ENCODE measurements at regions not wholly inside any gene's neighbourhood (a gene's known extent, or its start where the extent isn't known, plus 50 kb on each side); places are given as distances from the start of the nearest gene placed in this dataset.

DNA sequence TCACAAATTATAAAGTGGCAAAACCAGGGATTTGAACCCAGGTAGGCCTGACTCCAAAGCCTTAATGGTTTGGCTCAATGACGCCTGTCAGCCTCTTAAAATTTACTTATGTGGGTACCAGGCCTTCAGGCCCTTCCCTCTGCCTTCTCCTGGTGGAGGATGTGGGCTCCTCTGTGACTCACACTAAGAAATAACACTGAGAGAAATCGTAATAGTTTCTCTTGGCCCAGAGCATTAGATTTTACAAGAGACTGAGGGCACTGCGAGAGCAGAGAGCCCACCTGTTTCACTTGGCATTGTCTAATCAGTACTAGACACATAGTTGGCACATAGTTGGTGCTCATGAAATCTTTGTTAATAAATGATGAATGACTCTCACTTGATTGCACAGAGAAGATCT, 505.2 kb downstream of the SHQ1 start:
- Mint-ChIP-seq H3K27ac (no peak overlapping the region), H3K36me3 (ENCODE audit: low read depth) (no peaks in the 10 kb centered on the region), H3K4me1 (peaks cover 18% of the 10 kb centered on the region), H3K27me3 (ENCODE audit: insufficient read depth, low read depth, poor library complexity) (peaks cover 9% of the 10 kb centered on the region), H3K4me3 (no peak overlapping the region), H3K9me3 (no peaks in the 10 kb centered on the region)
- Histone ChIP-seq H3K27me3 (ENCODE audit: insufficient read depth) (no peaks in the 10 kb centered on the region), H3K79me2 (replicated peaks; ENCODE audit: insufficient read depth) (no peaks in the 10 kb centered on the region), H3F3A (replicated peaks; ENCODE audit: low read depth) (no peaks in the 10 kb centered on the region), H4K20me1 (replicated peaks; ENCODE audit: insufficient read depth) (no peaks in the 10 kb centered on the region), H3K9me2 (ENCODE audit: insufficient read depth) (no peaks in the 10 kb centered on the region), H3K4me2 (no peak overlapping the region), H3K36me3 (ENCODE audit: insufficient read depth) (no peaks in the 10 kb centered on the region), H3K4me1 (ENCODE audit: insufficient read depth) (peaks cover 6% of the 10 kb centered on the region; the same call in 1 of the 2 replicates), H3K27ac (ENCODE audit: low read depth) (no peak overlapping the region), H2AFZ (no peak overlapping the region), H3K4me3 (no peak overlapping the region)
- TF ChIP-seq ZNF114 (CRISPR knock-in tag; IDR thresholded peaks at IDR 0.05) (no peak), POLR2AphosphoS5 (IDR thresholded peaks at IDR 0.05; ENCODE audit: low read depth) (no peak), NANOG (IDR thresholded peaks at IDR 0.05; ENCODE audit: borderline replicate concordance) (no peak), CREB1 (CRISPR knock-in tag; IDR thresholded peaks at IDR 0.05; ENCODE audit: low read depth) (no peak), ZNF331 (CRISPR knock-in tag; IDR thresholded peaks at IDR 0.05; ENCODE audit: low read depth) (no peak), JUNB (IDR thresholded peaks at IDR 0.05; ENCODE audit: unreplicated experiment) (no peak), EZH2phosphoT487 (IDR thresholded peaks at IDR 0.05; ENCODE audit: unreplicated experiment) (no peak), EZH2 (IDR thresholded peaks at IDR 0.05; ENCODE audit: low read depth, unreplicated experiment) (no peak), STAT1 (IDR thresholded peaks at IDR 0.05; ENCODE audit: unreplicated experiment) (no peak)
- TF ChIP-seq, protein P1, sequence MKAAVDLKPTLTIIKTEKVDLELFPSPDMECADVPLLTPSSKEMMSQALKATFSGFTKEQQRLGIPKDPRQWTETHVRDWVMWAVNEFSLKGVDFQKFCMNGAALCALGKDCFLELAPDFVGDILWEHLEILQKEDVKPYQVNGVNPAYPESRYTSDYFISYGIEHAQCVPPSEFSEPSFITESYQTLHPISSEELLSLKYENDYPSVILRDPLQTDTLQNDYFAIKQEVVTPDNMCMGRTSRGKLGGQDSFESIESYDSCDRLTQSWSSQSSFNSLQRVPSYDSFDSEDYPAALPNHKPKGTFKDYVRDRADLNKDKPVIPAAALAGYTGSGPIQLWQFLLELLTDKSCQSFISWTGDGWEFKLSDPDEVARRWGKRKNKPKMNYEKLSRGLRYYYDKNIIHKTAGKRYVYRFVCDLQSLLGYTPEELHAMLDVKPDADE (IDR thresholded peaks at IDR 0.05), result no peak
- TF ChIP-seq, protein P2, sequence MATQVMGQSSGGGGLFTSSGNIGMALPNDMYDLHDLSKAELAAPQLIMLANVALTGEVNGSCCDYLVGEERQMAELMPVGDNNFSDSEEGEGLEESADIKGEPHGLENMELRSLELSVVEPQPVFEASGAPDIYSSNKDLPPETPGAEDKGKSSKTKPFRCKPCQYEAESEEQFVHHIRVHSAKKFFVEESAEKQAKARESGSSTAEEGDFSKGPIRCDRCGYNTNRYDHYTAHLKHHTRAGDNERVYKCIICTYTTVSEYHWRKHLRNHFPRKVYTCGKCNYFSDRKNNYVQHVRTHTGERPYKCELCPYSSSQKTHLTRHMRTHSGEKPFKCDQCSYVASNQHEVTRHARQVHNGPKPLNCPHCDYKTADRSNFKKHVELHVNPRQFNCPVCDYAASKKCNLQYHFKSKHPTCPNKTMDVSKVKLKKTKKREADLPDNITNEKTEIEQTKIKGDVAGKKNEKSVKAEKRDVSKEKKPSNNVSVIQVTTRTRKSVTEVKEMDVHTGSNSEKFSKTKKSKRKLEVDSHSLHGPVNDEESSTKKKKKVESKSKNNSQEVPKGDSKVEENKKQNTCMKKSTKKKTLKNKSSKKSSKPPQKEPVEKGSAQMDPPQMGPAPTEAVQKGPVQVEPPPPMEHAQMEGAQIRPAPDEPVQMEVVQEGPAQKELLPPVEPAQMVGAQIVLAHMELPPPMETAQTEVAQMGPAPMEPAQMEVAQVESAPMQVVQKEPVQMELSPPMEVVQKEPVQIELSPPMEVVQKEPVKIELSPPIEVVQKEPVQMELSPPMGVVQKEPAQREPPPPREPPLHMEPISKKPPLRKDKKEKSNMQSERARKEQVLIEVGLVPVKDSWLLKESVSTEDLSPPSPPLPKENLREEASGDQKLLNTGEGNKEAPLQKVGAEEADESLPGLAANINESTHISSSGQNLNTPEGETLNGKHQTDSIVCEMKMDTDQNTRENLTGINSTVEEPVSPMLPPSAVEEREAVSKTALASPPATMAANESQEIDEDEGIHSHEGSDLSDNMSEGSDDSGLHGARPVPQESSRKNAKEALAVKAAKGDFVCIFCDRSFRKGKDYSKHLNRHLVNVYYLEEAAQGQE (IDR thresholded peaks at IDR 0.05; ENCODE audit: unreplicated experiment), result no peak
- TF ChIP-seq, protein P3, sequence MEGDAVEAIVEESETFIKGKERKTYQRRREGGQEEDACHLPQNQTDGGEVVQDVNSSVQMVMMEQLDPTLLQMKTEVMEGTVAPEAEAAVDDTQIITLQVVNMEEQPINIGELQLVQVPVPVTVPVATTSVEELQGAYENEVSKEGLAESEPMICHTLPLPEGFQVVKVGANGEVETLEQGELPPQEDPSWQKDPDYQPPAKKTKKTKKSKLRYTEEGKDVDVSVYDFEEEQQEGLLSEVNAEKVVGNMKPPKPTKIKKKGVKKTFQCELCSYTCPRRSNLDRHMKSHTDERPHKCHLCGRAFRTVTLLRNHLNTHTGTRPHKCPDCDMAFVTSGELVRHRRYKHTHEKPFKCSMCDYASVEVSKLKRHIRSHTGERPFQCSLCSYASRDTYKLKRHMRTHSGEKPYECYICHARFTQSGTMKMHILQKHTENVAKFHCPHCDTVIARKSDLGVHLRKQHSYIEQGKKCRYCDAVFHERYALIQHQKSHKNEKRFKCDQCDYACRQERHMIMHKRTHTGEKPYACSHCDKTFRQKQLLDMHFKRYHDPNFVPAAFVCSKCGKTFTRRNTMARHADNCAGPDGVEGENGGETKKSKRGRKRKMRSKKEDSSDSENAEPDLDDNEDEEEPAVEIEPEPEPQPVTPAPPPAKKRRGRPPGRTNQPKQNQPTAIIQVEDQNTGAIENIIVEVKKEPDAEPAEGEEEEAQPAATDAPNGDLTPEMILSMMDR (conservative IDR thresholded peaks at IDR 0.05; ENCODE audit: low read depth in 2 of 2), result no peak
- TF ChIP-seq, protein P4, sequence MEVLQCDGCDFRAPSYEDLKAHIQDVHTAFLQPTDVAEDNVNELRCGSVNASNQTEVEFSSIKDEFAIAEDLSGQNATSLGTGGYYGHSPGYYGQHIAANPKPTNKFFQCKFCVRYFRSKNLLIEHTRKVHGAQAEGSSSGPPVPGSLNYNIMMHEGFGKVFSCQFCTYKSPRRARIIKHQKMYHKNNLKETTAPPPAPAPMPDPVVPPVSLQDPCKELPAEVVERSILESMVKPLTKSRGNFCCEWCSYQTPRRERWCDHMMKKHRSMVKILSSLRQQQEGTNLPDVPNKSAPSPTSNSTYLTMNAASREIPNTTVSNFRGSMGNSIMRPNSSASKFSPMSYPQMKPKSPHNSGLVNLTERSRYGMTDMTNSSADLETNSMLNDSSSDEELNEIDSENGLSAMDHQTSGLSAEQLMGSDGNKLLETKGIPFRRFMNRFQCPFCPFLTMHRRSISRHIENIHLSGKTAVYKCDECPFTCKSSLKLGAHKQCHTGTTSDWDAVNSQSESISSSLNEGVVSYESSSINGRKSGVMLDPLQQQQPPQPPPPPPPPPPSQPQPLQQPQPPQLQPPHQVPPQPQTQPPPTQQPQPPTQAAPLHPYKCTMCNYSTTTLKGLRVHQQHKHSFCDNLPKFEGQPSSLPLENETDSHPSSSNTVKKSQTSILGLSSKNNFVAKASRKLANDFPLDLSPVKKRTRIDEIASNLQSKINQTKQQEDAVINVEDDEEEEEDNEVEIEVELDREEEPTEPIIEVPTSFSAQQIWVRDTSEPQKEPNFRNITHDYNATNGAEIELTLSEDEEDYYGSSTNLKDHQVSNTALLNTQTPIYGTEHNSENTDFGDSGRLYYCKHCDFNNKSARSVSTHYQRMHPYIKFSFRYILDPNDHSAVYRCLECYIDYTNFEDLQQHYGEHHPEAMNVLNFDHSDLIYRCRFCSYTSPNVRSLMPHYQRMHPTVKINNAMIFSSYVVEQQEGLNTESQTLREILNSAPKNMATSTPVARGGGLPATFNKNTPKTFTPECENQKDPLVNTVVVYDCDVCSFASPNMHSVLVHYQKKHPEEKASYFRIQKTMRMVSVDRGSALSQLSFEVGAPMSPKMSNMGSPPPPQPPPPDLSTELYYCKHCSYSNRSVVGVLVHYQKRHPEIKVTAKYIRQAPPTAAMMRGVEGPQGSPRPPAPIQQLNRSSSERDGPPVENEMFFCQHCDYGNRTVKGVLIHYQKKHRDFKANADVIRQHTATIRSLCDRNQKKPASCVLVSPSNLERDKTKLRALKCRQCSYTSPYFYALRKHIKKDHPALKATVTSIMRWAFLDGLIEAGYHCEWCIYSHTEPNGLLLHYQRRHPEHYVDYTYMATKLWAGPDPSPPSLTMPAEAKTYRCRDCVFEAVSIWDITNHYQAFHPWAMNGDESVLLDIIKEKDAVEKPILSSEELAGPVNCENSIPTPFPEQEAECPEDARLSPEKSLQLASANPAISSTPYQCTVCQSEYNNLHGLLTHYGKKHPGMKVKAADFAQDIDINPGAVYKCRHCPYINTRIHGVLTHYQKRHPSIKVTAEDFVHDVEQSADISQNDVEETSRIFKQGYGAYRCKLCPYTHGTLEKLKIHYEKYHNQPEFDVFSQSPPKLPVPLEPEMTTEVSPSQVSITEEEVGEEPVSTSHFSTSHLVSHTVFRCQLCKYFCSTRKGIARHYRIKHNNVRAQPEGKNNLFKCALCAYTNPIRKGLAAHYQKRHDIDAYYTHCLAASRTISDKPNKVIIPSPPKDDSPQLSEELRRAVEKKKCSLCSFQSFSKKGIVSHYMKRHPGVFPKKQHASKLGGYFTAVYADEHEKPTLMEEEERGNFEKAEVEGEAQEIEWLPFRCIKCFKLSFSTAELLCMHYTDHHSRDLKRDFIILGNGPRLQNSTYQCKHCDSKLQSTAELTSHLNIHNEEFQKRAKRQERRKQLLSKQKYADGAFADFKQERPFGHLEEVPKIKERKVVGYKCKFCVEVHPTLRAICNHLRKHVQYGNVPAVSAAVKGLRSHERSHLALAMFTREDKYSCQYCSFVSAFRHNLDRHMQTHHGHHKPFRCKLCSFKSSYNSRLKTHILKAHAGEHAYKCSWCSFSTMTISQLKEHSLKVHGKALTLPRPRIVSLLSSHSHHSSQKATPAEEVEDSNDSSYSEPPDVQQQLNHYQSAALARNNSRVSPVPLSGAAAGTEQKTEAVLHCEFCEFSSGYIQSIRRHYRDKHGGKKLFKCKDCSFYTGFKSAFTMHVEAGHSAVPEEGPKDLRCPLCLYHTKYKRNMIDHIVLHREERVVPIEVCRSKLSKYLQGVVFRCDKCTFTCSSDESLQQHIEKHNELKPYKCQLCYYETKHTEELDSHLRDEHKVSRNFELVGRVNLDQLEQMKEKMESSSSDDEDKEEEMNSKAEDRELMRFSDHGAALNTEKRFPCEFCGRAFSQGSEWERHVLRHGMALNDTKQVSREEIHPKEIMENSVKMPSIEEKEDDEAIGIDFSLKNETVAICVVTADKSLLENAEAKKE (CRISPR knock-in tag; IDR thresholded peaks at IDR 0.05), result no peak
- ATAC-seq (no peak), DNase-seq (ENCODE audit: low spot score) (no peak)
